Neural cell (in vitro differentiated cells): ENCODE measurements at regions not wholly inside any gene's neighbourhood (a gene's known extent, or its start where the extent isn't known, plus 50 kb on each side); places are given as distances from the start of the nearest gene placed in this dataset.

ENCODE experiments used
- H2AFZ ChIP-seq: fragments of 200-600, 300-800 bp; sonication (generic), shearing (Covaris generic); 2 replicates; pipeline ENCODE4 v1.6.0; 2014; ENCODE audit warnings: low read depth, mild to moderate bottlenecking, antibody characterized with exemption, low read length, moderate library complexity
- H3F3A ChIP-seq: fragments of 200-600 bp; shearing (Covaris generic); 2 replicates; pipeline ENCODE4 v1.6.1; 2016; ENCODE audit warnings: mild to moderate bottlenecking, moderate library complexity, mixed read lengths, antibody characterized with exemption, low read length; ENCODE audit not compliant: insufficient read depth, poor library complexity, severe bottlenecking
- H3K27ac ChIP-seq: fragments of 200-600, 300-800 bp; sonication (generic), shearing (Covaris generic); 2 replicates; pipeline ENCODE4 v1.5.1; 2014; ENCODE audit warnings: mild to moderate bottlenecking, low read length, moderate library complexity
- H3K27me3 ChIP-seq: fragments of 300-800, 200-600 bp; sonication (generic), shearing (Covaris generic); 2 replicates; pipeline ENCODE4 v1.6.0; 2014; ENCODE audit warnings: mild to moderate bottlenecking, low read depth, low read length, moderate library complexity; ENCODE audit not compliant: insufficient read depth
- H3K36me3 ChIP-seq: fragments of 300-800, 200-600 bp; sonication (generic), shearing (Covaris generic); 2 replicates; pipeline ENCODE4 v1.5.1; 2014; ENCODE audit warnings: mild to moderate bottlenecking, antibody characterized with exemption, low read length, moderate library complexity; ENCODE audit not compliant: insufficient read depth
- H3K4me2 ChIP-seq: fragments of 300-800, 200-600 bp; sonication (generic), shearing (Covaris generic); 2 replicates; pipeline ENCODE4 v1.6.0; 2014; ENCODE audit warnings: mild to moderate bottlenecking, low read length
- H3K4me3 ChIP-seq: fragments of 300-800, 200-600 bp; sonication (generic), shearing (Covaris generic); 2 replicates; pipeline ENCODE4 v1.5.1; 2014; ENCODE audit warnings: mild to moderate bottlenecking, low read length, moderate library complexity
- H3K79me2 ChIP-seq: fragments of 200-600 bp; shearing (Covaris generic); replicated peaks from 2 replicates; pipeline ENCODE4 v1.6.0; 2014; ENCODE audit warnings: mild to moderate bottlenecking, low read length, moderate library complexity; ENCODE audit not compliant: insufficient read depth
- H3K9ac ChIP-seq: fragments of 300-800, 200-600 bp; sonication (generic), shearing (Covaris generic); 2 replicates; pipeline ENCODE4 v1.6.1; 2016; ENCODE audit warnings: mild to moderate bottlenecking, low read length, mixed read lengths
- H3K9me2 ChIP-seq: fragments of 200-600 bp; shearing (Covaris generic); 2 replicates; pipeline ENCODE4 v1.6.1; 2016; ENCODE audit warnings: mild to moderate bottlenecking, low read length, mixed read lengths; ENCODE audit not compliant: insufficient read depth
- H3K9me3 ChIP-seq: fragments of 200-600, 300-800 bp; sonication (generic), shearing (Covaris generic); 2 replicates; pipeline ENCODE4 v1.6.1; 2016; ENCODE audit warnings: mild to moderate bottlenecking, mixed run types, low read length, moderate library complexity, mixed read lengths
- H4K20me1 ChIP-seq: fragments of 200-600 bp; shearing (Covaris generic); 2 replicates; pipeline ENCODE4 v1.6.1; 2016; ENCODE audit warnings: mild to moderate bottlenecking, mixed run types; ENCODE audit not compliant: insufficient read depth
- CTCF ChIP-seq: fragments of 450-650 bp; IDR thresholded peaks from 2 replicates; pipeline ENCODE4 v1.5.1; 2014; ENCODE audit warnings: antibody characterized with exemption, mild to moderate bottlenecking, moderate library complexity; ENCODE audit not compliant: poor library complexity, severe bottlenecking
- EP300 ChIP-seq: fragments of 450-650 bp; conservative IDR thresholded peaks from 2 replicates; pipeline ENCODE4 v1.6.1; 2014; ENCODE audit warnings: antibody characterized with exemption, mild to moderate bottlenecking, moderate library complexity; ENCODE audit not compliant: poor library complexity, severe bottlenecking
- EZH2 ChIP-seq: fragments of 200-600, 300-800 bp; shearing (Covaris generic), sonication (generic); IDR thresholded peaks from 2 replicates; pipeline ENCODE4 v1.6.1; 2014; ENCODE audit warnings: antibody characterized with exemption, low read length, borderline replicate concordance, mild to moderate bottlenecking; ENCODE audit not compliant: insufficient read depth, poor library complexity, severe bottlenecking
- MXI1 ChIP-seq: fragments of 450-650 bp; conservative IDR thresholded peaks from 2 replicates; pipeline ENCODE4 v1.6.1; 2014; ENCODE audit warnings: antibody characterized with exemption, mild to moderate bottlenecking; ENCODE audit not compliant: poor library complexity, severe bottlenecking
- RAD21 ChIP-seq: fragments of 450-650 bp; conservative IDR thresholded peaks from 2 replicates; pipeline ENCODE4 v1.6.1; 2014; ENCODE audit warnings: antibody characterized with exemption, mild to moderate bottlenecking, moderate library complexity
- SMC3 ChIP-seq: fragments of 450-650 bp; conservative IDR thresholded peaks from 2 replicates; pipeline ENCODE4 v1.6.1; 2014; ENCODE audit warnings: antibody characterized with exemption, mild to moderate bottlenecking, moderate library complexity; ENCODE audit not compliant: poor library complexity
- TAF1 ChIP-seq: IDR thresholded peaks from 2 replicates; pipeline ENCODE4 v1.6.1; 2012; ENCODE audit warnings: low read depth
- TF ChIP-seq, protein P1 (sequence below): IDR thresholded peaks from 2 replicates; pipeline ENCODE4 v1.6.1; 2012; ENCODE audit warnings: borderline replicate concordance

- Histone ChIP-seq H3K9me2 (no peaks in the 10 kb centered on the region), H3K4me2 (no peak overlapping the region), H3K27ac (no peak overlapping the region), H3K79me2 (no peaks in the 10 kb centered on the region), H4K20me1 (no peaks in the 10 kb centered on the region), H3K4me3 (no peak overlapping the region), H2AFZ (no peak overlapping the region), H3K9me3 (no peaks in the 10 kb centered on the region), H3K36me3 (no peaks in the 10 kb centered on the region), H3K9ac (no peak overlapping the region), H3F3A (no peaks in the 10 kb centered on the region), H3K27me3 (no peaks in the 10 kb centered on the region)
- TF ChIP-seq RAD21 = peak; percentile 92
- no peak for TF ChIP-seq MXI1
- peak; percentile 90 for TF ChIP-seq SMC3
- TF ChIP-seq EZH2 = no peak
- no peak for TF ChIP-seq EP300
- TF ChIP-seq, protein P1, sequence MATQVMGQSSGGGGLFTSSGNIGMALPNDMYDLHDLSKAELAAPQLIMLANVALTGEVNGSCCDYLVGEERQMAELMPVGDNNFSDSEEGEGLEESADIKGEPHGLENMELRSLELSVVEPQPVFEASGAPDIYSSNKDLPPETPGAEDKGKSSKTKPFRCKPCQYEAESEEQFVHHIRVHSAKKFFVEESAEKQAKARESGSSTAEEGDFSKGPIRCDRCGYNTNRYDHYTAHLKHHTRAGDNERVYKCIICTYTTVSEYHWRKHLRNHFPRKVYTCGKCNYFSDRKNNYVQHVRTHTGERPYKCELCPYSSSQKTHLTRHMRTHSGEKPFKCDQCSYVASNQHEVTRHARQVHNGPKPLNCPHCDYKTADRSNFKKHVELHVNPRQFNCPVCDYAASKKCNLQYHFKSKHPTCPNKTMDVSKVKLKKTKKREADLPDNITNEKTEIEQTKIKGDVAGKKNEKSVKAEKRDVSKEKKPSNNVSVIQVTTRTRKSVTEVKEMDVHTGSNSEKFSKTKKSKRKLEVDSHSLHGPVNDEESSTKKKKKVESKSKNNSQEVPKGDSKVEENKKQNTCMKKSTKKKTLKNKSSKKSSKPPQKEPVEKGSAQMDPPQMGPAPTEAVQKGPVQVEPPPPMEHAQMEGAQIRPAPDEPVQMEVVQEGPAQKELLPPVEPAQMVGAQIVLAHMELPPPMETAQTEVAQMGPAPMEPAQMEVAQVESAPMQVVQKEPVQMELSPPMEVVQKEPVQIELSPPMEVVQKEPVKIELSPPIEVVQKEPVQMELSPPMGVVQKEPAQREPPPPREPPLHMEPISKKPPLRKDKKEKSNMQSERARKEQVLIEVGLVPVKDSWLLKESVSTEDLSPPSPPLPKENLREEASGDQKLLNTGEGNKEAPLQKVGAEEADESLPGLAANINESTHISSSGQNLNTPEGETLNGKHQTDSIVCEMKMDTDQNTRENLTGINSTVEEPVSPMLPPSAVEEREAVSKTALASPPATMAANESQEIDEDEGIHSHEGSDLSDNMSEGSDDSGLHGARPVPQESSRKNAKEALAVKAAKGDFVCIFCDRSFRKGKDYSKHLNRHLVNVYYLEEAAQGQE = no peak
- no peak for TF ChIP-seq TAF1
- peak; percentile 87 for TF ChIP-seq CTCF
These were observed 100.4 kb downstream of the TRIM36 start for GRCh38 chr5:115069087-115069968.

DNA sequence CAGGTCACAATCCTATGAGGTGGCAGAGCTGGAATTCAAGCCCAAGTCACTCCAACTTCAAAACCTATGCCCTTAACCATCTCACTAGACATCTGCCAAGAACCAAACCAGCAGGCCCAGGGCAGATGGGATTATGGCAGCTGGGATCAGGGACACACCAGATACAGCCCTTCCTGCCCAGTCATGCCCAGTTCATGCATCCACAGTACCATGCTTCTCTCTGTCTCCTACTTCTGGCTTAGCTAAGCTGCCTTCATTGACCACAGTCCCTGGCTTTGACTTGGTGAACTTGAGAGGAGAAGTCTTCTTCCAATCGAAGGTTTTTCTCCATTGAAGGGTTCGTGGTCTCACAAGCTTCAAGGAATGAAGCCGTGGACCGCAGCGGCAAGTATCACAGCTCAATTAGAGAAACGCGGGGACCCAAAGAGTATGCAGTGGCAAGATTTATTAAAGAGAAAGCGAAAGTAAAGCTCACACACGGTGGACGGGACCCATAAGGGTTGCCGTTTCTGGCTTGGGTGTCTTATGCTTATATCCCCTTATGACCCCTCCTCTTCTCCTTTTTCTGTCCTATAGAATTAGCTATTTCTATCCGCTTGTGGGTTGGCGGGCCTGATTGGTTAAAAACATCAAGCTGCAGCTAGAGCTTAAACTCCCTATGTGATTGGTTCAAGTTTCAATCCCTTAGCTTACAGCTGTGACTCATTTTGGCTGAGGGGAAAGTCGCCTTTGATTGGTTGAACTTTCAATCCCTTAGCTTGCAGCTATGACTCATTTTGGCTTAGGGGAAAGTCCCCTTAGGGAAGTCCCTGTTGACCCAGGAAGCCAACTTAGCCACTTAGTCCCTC is 101.2 kb downstream of the TRIM36 start:
- Histone ChIP-seq H3K36me3 (no peaks in the 10 kb centered on the region), H3K9ac (no peak overlapping the region), H2AFZ (no peak overlapping the region), H4K20me1 (no peaks in the 10 kb centered on the region), H3K9me3 (no peaks in the 10 kb centered on the region), H3K27ac (no peak overlapping the region), H3K4me2 (no peak overlapping the region), H3K79me2 (no peaks in the 10 kb centered on the region), H3K27me3 (no peaks in the 10 kb centered on the region), H3K4me3 (no peak overlapping the region), H3K9me2 (no peaks in the 10 kb centered on the region), H3F3A (no peaks in the 10 kb centered on the region)
- no peak for TF ChIP-seq CTCF
- no peak for TF ChIP-seq SMC3
- no peak for TF ChIP-seq RAD21
- no peak for TF ChIP-seq TAF1
- no peak for TF ChIP-seq EZH2
- TF ChIP-seq MXI1 = no peak
- no peak for TF ChIP-seq EP300
